ENCODE measurements at regions not wholly inside any gene's neighbourhood (a gene's known extent, or its start where the extent isn't known, plus 50 kb on each side); places are given as distances from the start of the nearest gene placed in this dataset.

- TF ChIP-seq POLR2A (IDR thresholded peaks at IDR 0.05; ENCODE audit: extremely low read depth, insufficient read length) = no peak
- no peak for TF ChIP-seq CTCF (IDR thresholded peaks at IDR 0.05; ENCODE audit: low read depth, low read length)
- TF ChIP-seq MYC (IDR thresholded peaks at IDR 0.05; ENCODE audit: low read depth, low read length) = no peak
- no peak for TF ChIP-seq MAX (IDR thresholded peaks at IDR 0.05; ENCODE audit: low read depth, low read length)
These were observed 94.7 kb upstream of the ACTRT2 start for GRCh38 chr1:2926447-2927055.
